ENCODE measurements at regions not wholly inside any gene's neighbourhood (a gene's known extent, or its start where the extent isn't known, plus 50 kb on each side); places are given as distances from the start of the nearest gene placed in this dataset.

GRCh38 chr4:10741961-10742699 lies 57.6 kb upstream of the CLNK start:
- H3K27ac ChIP-seq, result no peak overlapping the region
- no peak for TF ChIP-seq CTCF (conservative IDR thresholded peaks at IDR 0.05)

GRCh38 chr4:10740891-10741620 lies 56.5 kb upstream of the CLNK start:
- H3K27ac ChIP-seq, result no peak overlapping the region
- no peak for TF ChIP-seq CTCF (conservative IDR thresholded peaks at IDR 0.05)

GRCh38 chr4:10740251-10740650 lies 55.7 kb upstream of the CLNK start:
- TF ChIP-seq CTCF (conservative IDR thresholded peaks at IDR 0.05), result no peak
- no peak overlapping the region for H3K27ac ChIP-seq

GRCh38 chr4:10738826-10739489 lies 54.4 kb upstream of the CLNK start:
- no peak for TF ChIP-seq CTCF (conservative IDR thresholded peaks at IDR 0.05)
- no peak overlapping the region for H3K27ac ChIP-seq

GRCh38 chr4:10737337-10737736 lies 52.8 kb upstream of the CLNK start:
- TF ChIP-seq CTCF (conservative IDR thresholded peaks at IDR 0.05), result no peak
- H3K27ac ChIP-seq, result no peak overlapping the region

GRCh38 chr4:10736895-10737294 lies 52.3 kb upstream of the CLNK start:
- TF ChIP-seq CTCF (conservative IDR thresholded peaks at IDR 0.05), result no peak
- no peak overlapping the region for H3K27ac ChIP-seq

GRCh38 chr4:10736266-10736665 lies 51.7 kb upstream of the CLNK start:
- H3K27ac ChIP-seq, result no peak overlapping the region
- TF ChIP-seq CTCF (conservative IDR thresholded peaks at IDR 0.05), result no peak
